ENCODE measurements at regions not wholly inside any gene's neighbourhood (a gene's known extent, or its start where the extent isn't known, plus 50 kb on each side); places are given as distances from the start of the nearest gene placed in this dataset.

- ChIA-PET POLR2A (no interaction called here), CTCF (interaction anchor here (0.7 to 2.0 kb wide), 9 partner anchors 12 to 870 kb away, joined by 3 to 9 read pairs (median 5); no protein-coding TSS in a partner anchor)
- peak; percentile 60 for TF ChIP-seq CTCF (IDR thresholded peaks at IDR 0.05; ENCODE audit: control extremely low read depth, extremely low read depth, low read depth, missing control alignments)
- DNase-seq (ENCODE audit: extremely low spot score): peak; percentile 59
Measured at GRCh38 chr9:85258823-85259370, 482.9 kb downstream of the AGTPBP1 start.

GRCh38 chr9:85258236-85258635, 483.5 kb downstream of the AGTPBP1 start:
- no peak for DNase-seq (ENCODE audit: extremely low spot score)
- no peak for TF ChIP-seq CTCF (IDR thresholded peaks at IDR 0.05; ENCODE audit: control extremely low read depth, extremely low read depth, low read depth, missing control alignments)
- ChIA-PET POLR2A (no interaction called here), CTCF (interaction anchor here (0.7 to 2.0 kb wide), 12 partner anchors 10 to 870 kb away, joined by 3 to 9 read pairs (median 4); no protein-coding TSS in a partner anchor)

GRCh38 chr9:85249313-85249621, 492.5 kb downstream of the AGTPBP1 start:
- POLR2A ChIA-PET: no interaction called here
- CTCF ChIA-PET: interaction anchor here (1.6 kb wide), 1 partner anchor 9 kb away, joined by 4 read pairs; no protein-coding TSS in a partner anchor
- TF ChIP-seq CTCF (IDR thresholded peaks at IDR 0.05; ENCODE audit: control extremely low read depth, extremely low read depth, low read depth, missing control alignments): no peak
- no peak for DNase-seq (ENCODE audit: extremely low spot score)

GRCh38 chr9:85248514-85249312, 493.0 kb downstream of the AGTPBP1 start:
- TF ChIP-seq CTCF (IDR thresholded peaks at IDR 0.05; ENCODE audit: control extremely low read depth, extremely low read depth, low read depth, missing control alignments): no peak
- no peak for DNase-seq (ENCODE audit: extremely low spot score)
- ChIA-PET CTCF (no interaction called here), POLR2A (no interaction called here)

GRCh38 chr9:85246541-85246940, 495.2 kb downstream of the AGTPBP1 start:
- ChIA-PET CTCF (interaction anchor here (1.2 to 1.7 kb wide), 2 partner anchors 12 to 145 kb away, joined by 3 to 5 read pairs; no protein-coding TSS in a partner anchor), POLR2A (no interaction called here)
- TF ChIP-seq CTCF (IDR thresholded peaks at IDR 0.05; ENCODE audit: control extremely low read depth, extremely low read depth, low read depth, missing control alignments): no peak
- DNase-seq (ENCODE audit: extremely low spot score): no peak

GRCh38 chr9:85244856-85245255, 496.9 kb downstream of the AGTPBP1 start:
- no peak for TF ChIP-seq CTCF (IDR thresholded peaks at IDR 0.05; ENCODE audit: control extremely low read depth, extremely low read depth, low read depth, missing control alignments)
- ChIA-PET POLR2A (no interaction called here), CTCF (no interaction called here)
- DNase-seq (ENCODE audit: extremely low spot score): no peak

All from GM10248 (cell line).